NB4 (cell line): ENCODE measurements at regions not wholly inside any gene's neighbourhood (a gene's known extent, or its start where the extent isn't known, plus 50 kb on each side); places are given as distances from the start of the nearest gene placed in this dataset.
"Not testable (repeated sequence)": the region's sequence is repeated elsewhere in the genome, so short reads cannot be mapped to it uniquely, and the experiment has no call there.

Experiments
- DNase-seq: peaks from one replicate; pipeline ENCODE4 v3.0.0; 2010; ENCODE audit warnings: low read depth
- H3K4me3 ChIP-seq: one replicate; pipeline ENCODE4 v1.5.1; 2011; ENCODE audit warnings: mild to moderate bottlenecking, low read depth, low read length, moderate library complexity
- MAX ChIP-seq: IDR thresholded peaks from 2 replicates; pipeline ENCODE4 v1.6.1; 2011; ENCODE audit warnings: low read depth, low read length
- MYC ChIP-seq: IDR thresholded peaks from 2 replicates; pipeline ENCODE4 v1.6.1; 2011; ENCODE audit warnings: low read depth, low read length
- POLR2A ChIP-seq: IDR thresholded peaks from 2 replicates; pipeline ENCODE4 v1.6.1; 2011; ENCODE audit warnings: mild to moderate bottlenecking; ENCODE audit not compliant: insufficient read length; ENCODE audit errors: extremely low read depth
- TF ChIP-seq, protein P1 (sequence below): IDR thresholded peaks from one replicate; pipeline ENCODE4 v1.5.1; 2012; ENCODE audit warnings: low read depth, low read length

DNA sequence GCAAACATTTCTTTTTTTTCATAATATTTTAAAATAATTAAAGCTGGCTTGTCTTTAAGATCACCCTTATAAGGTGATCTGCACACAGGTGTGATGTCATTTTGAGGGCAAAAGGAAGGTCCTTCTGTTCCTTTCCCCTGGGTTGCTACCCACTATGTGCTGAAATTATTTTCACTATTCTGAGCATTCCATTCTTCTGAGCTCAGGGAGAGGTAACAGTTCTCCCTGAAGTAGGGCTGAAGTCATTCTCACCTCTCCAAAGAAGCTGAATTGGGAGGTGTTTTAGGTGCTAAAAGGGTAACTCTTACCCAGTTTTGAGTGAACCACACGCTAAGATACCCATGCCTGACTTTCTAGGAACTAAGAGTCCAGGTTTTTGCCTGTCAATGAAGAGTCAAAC, 247.6 kb downstream of the SLC4A3 start:
- TF ChIP-seq, protein P1, sequence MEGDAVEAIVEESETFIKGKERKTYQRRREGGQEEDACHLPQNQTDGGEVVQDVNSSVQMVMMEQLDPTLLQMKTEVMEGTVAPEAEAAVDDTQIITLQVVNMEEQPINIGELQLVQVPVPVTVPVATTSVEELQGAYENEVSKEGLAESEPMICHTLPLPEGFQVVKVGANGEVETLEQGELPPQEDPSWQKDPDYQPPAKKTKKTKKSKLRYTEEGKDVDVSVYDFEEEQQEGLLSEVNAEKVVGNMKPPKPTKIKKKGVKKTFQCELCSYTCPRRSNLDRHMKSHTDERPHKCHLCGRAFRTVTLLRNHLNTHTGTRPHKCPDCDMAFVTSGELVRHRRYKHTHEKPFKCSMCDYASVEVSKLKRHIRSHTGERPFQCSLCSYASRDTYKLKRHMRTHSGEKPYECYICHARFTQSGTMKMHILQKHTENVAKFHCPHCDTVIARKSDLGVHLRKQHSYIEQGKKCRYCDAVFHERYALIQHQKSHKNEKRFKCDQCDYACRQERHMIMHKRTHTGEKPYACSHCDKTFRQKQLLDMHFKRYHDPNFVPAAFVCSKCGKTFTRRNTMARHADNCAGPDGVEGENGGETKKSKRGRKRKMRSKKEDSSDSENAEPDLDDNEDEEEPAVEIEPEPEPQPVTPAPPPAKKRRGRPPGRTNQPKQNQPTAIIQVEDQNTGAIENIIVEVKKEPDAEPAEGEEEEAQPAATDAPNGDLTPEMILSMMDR: no peak
- TF ChIP-seq POLR2A (no peak), MYC (no peak), MAX (no peak)
- no peak for DNase-seq
- H3K4me3 ChIP-seq: no peak overlapping the region

GRCh38 chr2:219875986-219876385, 248.6 kb downstream of the SLC4A3 start:
- not testable (repeated sequence) for H3K4me3 ChIP-seq, DNase-seq

DNA sequence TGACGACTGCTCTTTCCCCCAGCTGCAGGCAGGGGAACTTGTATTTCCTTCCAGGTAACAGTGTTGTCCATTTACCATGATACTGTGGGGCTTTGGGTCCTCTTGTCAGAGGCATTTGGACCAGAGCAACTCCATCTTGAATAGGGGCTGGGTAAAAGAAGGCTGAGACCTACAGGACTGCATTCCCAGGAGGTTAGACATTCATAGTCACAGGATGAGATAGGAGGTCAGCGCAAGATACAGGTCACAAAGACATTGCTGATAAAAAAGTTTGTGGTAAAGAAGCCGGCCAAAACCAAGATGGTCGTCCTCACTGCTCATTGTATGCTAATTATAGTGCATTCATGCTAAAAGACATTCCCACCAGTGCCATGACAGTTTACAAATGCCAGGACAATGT, 249.5 kb downstream of the SLC4A3 start:
- no peak for DNase-seq
- TF ChIP-seq MAX (no peak), MYC (no peak)
- no peak overlapping the region for H3K4me3 ChIP-seq

DNA sequence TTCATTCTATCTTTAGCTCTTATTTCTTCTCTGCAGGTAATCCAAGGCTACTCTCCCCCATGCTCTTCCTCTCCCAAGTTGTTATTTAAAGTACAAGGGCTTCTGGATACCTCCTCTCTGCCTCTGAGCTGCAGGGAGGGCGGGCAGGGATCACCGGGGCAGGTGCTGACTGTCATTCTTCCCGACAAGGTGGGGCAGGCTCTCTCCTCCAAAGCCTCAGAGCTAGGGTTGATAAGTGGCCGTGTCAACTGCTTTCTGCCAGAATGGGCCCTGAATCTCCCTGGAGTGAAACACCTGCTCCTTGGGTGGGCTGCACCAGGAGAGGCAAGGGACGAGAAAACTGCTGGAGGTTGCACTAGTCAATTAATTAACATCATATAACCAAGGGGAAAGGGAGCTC, 250.3 kb downstream of the SLC4A3 start:
- no peak overlapping the region for H3K4me3 ChIP-seq
- TF ChIP-seq POLR2A: no peak
- TF ChIP-seq, protein P1: no peak
- no peak for TF ChIP-seq MYC
- TF ChIP-seq MAX: no peak
- DNase-seq: no peak

DNA sequence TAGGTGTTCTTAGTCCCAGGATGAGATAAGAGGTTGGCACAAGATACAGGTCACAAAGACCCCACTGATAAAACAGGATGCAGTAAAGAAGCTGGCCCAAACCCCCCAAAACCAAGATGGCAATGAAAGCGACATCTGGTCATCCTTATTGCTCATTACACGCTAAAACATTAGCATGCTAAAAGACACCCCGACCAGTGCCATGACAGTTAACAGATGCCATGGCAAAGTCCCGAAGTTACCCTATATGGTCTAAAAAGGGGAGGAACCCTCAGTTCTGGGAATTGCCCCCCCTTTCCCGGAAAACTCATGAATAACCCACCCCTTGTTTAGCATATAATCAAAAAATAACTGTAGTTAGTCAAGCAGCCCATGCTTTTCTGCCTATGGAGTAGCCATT, 251.1 kb downstream of the SLC4A3 start:
- DNase-seq: no peak
- TF ChIP-seq MAX: no peak
- no peak for TF ChIP-seq MYC
- TF ChIP-seq, protein P1: no peak
- TF ChIP-seq POLR2A: no peak
- no peak overlapping the region for H3K4me3 ChIP-seq

GRCh38 chr2:219881851-219882250, 254.4 kb downstream of the SLC4A3 start:
- DNase-seq: no peak
- no peak for TF ChIP-seq MYC
- TF ChIP-seq, protein P1: no peak
- TF ChIP-seq POLR2A: no peak
- no peak for TF ChIP-seq MAX

DNA sequence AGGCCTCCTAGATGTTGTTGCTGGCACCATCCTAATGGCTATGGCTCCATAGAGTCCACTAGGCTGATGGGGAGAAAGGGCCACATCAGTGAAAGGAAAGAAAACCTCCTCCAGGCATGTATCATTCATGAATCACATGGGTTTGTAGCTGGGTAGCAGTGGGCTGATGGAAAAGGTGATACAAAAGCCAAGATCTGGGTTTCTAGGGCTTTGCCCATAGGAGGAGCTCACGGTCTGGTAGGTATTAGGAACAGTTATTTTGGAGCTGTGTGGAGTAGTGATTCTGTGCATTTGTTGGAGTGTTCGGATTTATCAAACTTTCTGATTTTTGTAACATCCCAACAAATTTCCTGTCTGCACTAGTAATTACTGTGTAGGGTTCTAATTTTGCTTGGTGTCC, 259.2 kb downstream of the SLC4A3 start:
- no peak overlapping the region for H3K4me3 ChIP-seq
- TF ChIP-seq MYC (no peak), MAX (no peak), POLR2A (no peak)
- TF ChIP-seq, protein P1: no peak
- no peak for DNase-seq

More at GRCh38 chr2:219881851-219882250, 254.4 kb downstream of the SLC4A3 start:
- H3K4me3 ChIP-seq: no peak overlapping the region
